Esophagus muscularis mucosa (tissue), 3 donors: ENCODE measurements at regions not wholly inside any gene's neighbourhood (a gene's known extent, or its start where the extent isn't known, plus 50 kb on each side); places are given as distances from the start of the nearest gene placed in this dataset.

Experiments
- POLR2A ChIP-seq: fragments of 450-650 bp; IDR thresholded peaks from one replicate; pipeline ENCODE4 v1.6.1; 2017; ENCODE audit warnings: antibody characterized with exemption, moderate library complexity, mild to moderate bottlenecking, low read depth
- POLR2AphosphoS5 ChIP-seq, 2 donors: sonication (generic); formaldehyde crosslinking; IDR thresholded peaks; one replicate each; pipeline ENCODE4 v1.6.1; 2017; ENCODE audit warnings: antibody characterized with exemption in 2 of 2
- TF ChIP-seq, protein P1 (sequence below), 3 experiments: fragments of 200-600 bp in 2 of 3; fragments of 450-650 bp in 1 of 3; sonication (generic) in 2 of 3; IDR thresholded peaks; one replicate each; pipeline ENCODE4 v1.5.1; 2017 to 2019; ENCODE audit warnings: antibody characterized with exemption in 3 of 3, mild to moderate bottlenecking in 2 of 3, moderate library complexity in 1 of 3

DNA sequence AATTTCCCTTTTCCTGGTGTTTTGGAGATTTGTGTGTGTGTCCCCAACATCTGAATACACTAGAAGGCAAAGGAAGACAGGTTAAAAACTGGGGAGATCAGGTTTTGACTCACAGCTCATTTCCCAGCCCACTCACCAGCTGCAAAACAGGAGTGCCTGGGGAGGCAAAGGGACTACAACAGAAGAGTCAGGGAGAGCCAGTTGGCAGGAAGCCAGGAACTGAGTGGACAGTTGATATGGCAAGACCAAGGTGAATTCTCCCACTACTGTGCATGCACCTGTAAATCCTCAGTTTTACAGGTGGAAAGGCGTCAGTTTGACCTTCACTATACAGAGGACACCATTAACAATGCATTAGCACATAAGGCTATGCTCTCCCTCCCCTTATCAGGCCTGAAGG is 901.5 kb upstream of the SEMA6D start:
- TF ChIP-seq, protein P1, sequence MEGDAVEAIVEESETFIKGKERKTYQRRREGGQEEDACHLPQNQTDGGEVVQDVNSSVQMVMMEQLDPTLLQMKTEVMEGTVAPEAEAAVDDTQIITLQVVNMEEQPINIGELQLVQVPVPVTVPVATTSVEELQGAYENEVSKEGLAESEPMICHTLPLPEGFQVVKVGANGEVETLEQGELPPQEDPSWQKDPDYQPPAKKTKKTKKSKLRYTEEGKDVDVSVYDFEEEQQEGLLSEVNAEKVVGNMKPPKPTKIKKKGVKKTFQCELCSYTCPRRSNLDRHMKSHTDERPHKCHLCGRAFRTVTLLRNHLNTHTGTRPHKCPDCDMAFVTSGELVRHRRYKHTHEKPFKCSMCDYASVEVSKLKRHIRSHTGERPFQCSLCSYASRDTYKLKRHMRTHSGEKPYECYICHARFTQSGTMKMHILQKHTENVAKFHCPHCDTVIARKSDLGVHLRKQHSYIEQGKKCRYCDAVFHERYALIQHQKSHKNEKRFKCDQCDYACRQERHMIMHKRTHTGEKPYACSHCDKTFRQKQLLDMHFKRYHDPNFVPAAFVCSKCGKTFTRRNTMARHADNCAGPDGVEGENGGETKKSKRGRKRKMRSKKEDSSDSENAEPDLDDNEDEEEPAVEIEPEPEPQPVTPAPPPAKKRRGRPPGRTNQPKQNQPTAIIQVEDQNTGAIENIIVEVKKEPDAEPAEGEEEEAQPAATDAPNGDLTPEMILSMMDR (IDR thresholded peaks at IDR 0.05) = no peak
- TF ChIP-seq POLR2A (no peak), POLR2AphosphoS5 (IDR thresholded peaks at IDR 0.05) (no peak)
